ENCODE measurements at regions not wholly inside any gene's neighbourhood (a gene's known extent, or its start where the extent isn't known, plus 50 kb on each side); places are given as distances from the start of the nearest gene placed in this dataset.

DNA sequence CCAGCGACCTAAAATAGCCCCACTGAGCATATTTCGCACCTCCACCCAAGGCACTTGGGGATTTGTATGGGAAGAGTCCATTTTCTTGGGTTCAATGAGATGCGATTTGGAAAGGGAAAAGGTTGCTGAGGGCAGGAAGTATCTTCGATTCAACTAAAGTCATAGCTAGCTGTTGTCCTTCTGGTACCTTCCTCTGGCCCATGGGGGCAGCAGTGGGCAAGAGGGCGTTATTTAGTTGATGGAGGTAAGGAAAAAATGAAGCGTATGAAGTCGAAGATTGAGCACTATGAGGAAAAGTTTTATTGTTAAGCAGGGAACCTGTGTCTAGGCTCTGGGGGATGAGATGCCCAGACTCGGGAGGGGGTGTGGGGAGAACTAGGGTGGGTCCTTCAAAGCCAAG is 135.4 kb downstream of the EVX1 start:
- ChIA-PET POLR2A (no interaction called here), CTCF (no interaction called here)
- Histone ChIP-seq H3K9me1 (replicated peaks; ENCODE audit: control insufficient read depth, extremely low read depth, insufficient read depth, low read length) (no peaks in the 10 kb centered on the region), H3K4me3 (replicated peaks in 1 of 3; ENCODE audit: insufficient read depth in 1 of 3, low read depth in 1 of 3, low read length in 3 of 3) (no peak overlapping the region), H3K79me2 (ENCODE audit: control insufficient read depth, insufficient read depth, low read length) (no peaks in the 10 kb centered on the region), H4K20me1 (replicated peaks; ENCODE audit: control insufficient read depth, extremely low read depth, insufficient read depth, low read length) (no peaks in the 10 kb centered on the region), H3K27me3 (ENCODE audit: control insufficient read depth in 2 of 2, insufficient read depth in 2 of 2, low read length in 2 of 2) (peaks cover 2 to 4% of the 10 kb centered on the region in 2 experiments), H3K4me1 (ENCODE audit: control insufficient read depth, extremely low read depth, insufficient read depth, low read length) (peaks cover 6% of the 10 kb centered on the region), H3K4me2 (ENCODE audit: insufficient read depth, low read length) (no peak overlapping the region), H3K9me3 (replicated peaks; ENCODE audit: control insufficient read depth, insufficient read depth, low read length) (no peaks in the 10 kb centered on the region), H3K9ac (replicated peaks; ENCODE audit: extremely low read depth, insufficient read depth, low read length) (no peak overlapping the region), H2AFZ (ENCODE audit: low read depth, low read length) (no peak overlapping the region), H3K27ac (ENCODE audit: insufficient read depth, low read depth, low read length) (no peak overlapping the region), H3K36me3 (ENCODE audit: control insufficient read depth in 2 of 2, extremely low read depth in 1 of 2, insufficient read depth in 2 of 2, low read length in 2 of 2) (no peaks in the 10 kb centered on the region)
- no TSS peak for BruUV-seq (replicated peaks)
- intact Hi-C loops (cut with micrococcal nuclease) (no loop called here), dilution Hi-C loops (cut with MboI; ENCODE audit: extremely low pct_ligation_motif_present, low sequenced_read_pairs) (no loop called here)
- FAIRE-seq (no peak), DNase-seq (ENCODE audit: low read depth, low spot score) (no peak)
- TF ChIP-seq FOS (IDR thresholded peaks at IDR 0.05; ENCODE audit: borderline replicate concordance, insufficient read depth, low read length) (no peak), JUN (IDR thresholded peaks at IDR 0.05; ENCODE audit: borderline replicate concordance, insufficient read depth, insufficient read length, low read depth) (no peak), GATA2 (IDR thresholded peaks at IDR 0.05; ENCODE audit: insufficient read depth, insufficient read length, low read depth, low read length) (no peak), MYC (IDR thresholded peaks at IDR 0.05; ENCODE audit: low read depth, low read length) (no peak), MAX (IDR thresholded peaks at IDR 0.05; ENCODE audit: insufficient read depth, insufficient read length) (no peak)

DNA sequence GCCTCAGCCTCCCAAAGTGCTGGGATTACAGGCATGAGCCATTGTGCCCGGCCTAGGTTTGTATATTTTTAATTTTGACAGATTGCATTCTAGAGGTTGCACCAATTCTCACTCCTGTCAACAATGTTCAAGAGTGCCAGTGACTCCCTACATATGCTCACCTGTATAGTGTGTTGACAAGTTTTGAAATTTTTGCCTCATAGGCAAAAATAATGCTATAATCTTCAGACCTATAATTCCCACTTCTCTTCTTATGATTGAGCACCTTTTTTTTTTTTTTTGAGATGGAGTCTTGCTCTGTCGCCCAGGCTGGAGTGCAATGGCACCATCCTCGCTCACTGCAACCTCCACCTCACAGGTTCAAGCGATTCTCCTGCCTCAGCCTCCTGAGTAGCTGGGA is 139.7 kb downstream of the EVX1 start:
- Histone ChIP-seq H3K36me3 (ENCODE audit: control insufficient read depth in 2 of 2, extremely low read depth in 1 of 2, insufficient read depth in 2 of 2, low read length in 2 of 2) (no peaks in the 10 kb centered on the region), H3K4me3 (replicated peaks in 1 of 3; ENCODE audit: insufficient read depth in 1 of 3, low read depth in 1 of 3, low read length in 3 of 3) (no peak overlapping the region)
- FAIRE-seq = no peak

More for the DNA sequence above, 139.7 kb downstream of the EVX1 start:
- BruUV-seq (replicated peaks) = no TSS peak
- no peaks in the 10 kb centered on the region for H3K9me3 ChIP-seq (replicated peaks; ENCODE audit: control insufficient read depth, insufficient read depth, low read length)
- H3K4me1 ChIP-seq (ENCODE audit: control insufficient read depth, extremely low read depth, insufficient read depth, low read length) = peaks cover 2% of the 10 kb centered on the region
- no peak for DNase-seq (ENCODE audit: low read depth, low spot score)
- H3K4me2 ChIP-seq (ENCODE audit: insufficient read depth, low read length) = no peak overlapping the region
- no peaks in the 10 kb centered on the region for H3K79me2 ChIP-seq (ENCODE audit: control insufficient read depth, insufficient read depth, low read length)
- dilution Hi-C loops (cut with MboI; ENCODE audit: extremely low pct_ligation_motif_present, low sequenced_read_pairs) = no loop called here
- peaks cover 0 to 3% of the 10 kb centered on the region in 2 experiments for H3K27me3 ChIP-seq (ENCODE audit: control insufficient read depth in 2 of 2, insufficient read depth in 2 of 2, low read length in 2 of 2)
- no peak overlapping the region for H2AFZ ChIP-seq (ENCODE audit: low read depth, low read length)
- no peak overlapping the region for H3K27ac ChIP-seq (ENCODE audit: insufficient read depth, low read depth, low read length)
- H3K9me1 ChIP-seq (replicated peaks; ENCODE audit: control insufficient read depth, extremely low read depth, insufficient read depth, low read length) = no peaks in the 10 kb centered on the region
- TF ChIP-seq MYC (IDR thresholded peaks at IDR 0.05; ENCODE audit: low read depth, low read length) (no peak), GATA2 (IDR thresholded peaks at IDR 0.05; ENCODE audit: insufficient read depth, insufficient read length, low read depth, low read length) (no peak), FOS (IDR thresholded peaks at IDR 0.05; ENCODE audit: borderline replicate concordance, insufficient read depth, low read length) (no peak), POLR2AphosphoS5 (IDR thresholded peaks at IDR 0.05; ENCODE audit: insufficient read depth, low read depth, low read length) (no peak), POLR2A (IDR thresholded peaks at IDR 0.05; ENCODE audit: low read depth, low read length) (no peak), MAX (IDR thresholded peaks at IDR 0.05; ENCODE audit: insufficient read depth, insufficient read length) (no peak)
- TF ChIP-seq, protein P1, sequence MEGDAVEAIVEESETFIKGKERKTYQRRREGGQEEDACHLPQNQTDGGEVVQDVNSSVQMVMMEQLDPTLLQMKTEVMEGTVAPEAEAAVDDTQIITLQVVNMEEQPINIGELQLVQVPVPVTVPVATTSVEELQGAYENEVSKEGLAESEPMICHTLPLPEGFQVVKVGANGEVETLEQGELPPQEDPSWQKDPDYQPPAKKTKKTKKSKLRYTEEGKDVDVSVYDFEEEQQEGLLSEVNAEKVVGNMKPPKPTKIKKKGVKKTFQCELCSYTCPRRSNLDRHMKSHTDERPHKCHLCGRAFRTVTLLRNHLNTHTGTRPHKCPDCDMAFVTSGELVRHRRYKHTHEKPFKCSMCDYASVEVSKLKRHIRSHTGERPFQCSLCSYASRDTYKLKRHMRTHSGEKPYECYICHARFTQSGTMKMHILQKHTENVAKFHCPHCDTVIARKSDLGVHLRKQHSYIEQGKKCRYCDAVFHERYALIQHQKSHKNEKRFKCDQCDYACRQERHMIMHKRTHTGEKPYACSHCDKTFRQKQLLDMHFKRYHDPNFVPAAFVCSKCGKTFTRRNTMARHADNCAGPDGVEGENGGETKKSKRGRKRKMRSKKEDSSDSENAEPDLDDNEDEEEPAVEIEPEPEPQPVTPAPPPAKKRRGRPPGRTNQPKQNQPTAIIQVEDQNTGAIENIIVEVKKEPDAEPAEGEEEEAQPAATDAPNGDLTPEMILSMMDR (IDR thresholded peaks at IDR 0.05; ENCODE audit: extremely low read depth in 1 of 2, insufficient read depth in 1 of 2, low read depth in 1 of 2, low read length in 2 of 2) = no peak
- H4K20me1 ChIP-seq (replicated peaks; ENCODE audit: control insufficient read depth, extremely low read depth, insufficient read depth, low read length) = no peaks in the 10 kb centered on the region
- ChIA-PET CTCF (no interaction called here), POLR2A (no interaction called here)
- H3K9ac ChIP-seq (replicated peaks; ENCODE audit: extremely low read depth, insufficient read depth, low read length) = no peak overlapping the region
- intact Hi-C loops (cut with micrococcal nuclease) = no loop called here
